GM21515 (cell line): ENCODE measurements at regions not wholly inside any gene's neighbourhood (a gene's known extent, or its start where the extent isn't known, plus 50 kb on each side); places are given as distances from the start of the nearest gene placed in this dataset.

Source experiments
- ATAC-seq: cut with Tn5 transposase; IDR thresholded peaks from one replicate; pipeline ENCODE4 v1.9.1; 2021; ENCODE audit not compliant: unreplicated experiment

- ATAC-seq, result no peak
Observed at GRCh38 chr7:106423821-106424475, 139.2 kb upstream of the NAMPT start.

GRCh38 chr7:106423111-106423510 is 138.3 kb upstream of the NAMPT start:
- no peak for ATAC-seq

- ATAC-seq, result no peak
Observed at GRCh38 chr7:106421181-106421762, 136.5 kb upstream of the NAMPT start.

GRCh38 chr7:106420736-106421135 is 136.0 kb upstream of the NAMPT start:
- no peak for ATAC-seq

- no peak for ATAC-seq
Observed at GRCh38 chr7:106420210-106420609, 135.4 kb upstream of the NAMPT start.

- no peak for ATAC-seq
Observed at GRCh38 chr7:106419455-106420182, 134.8 kb upstream of the NAMPT start.

- ATAC-seq, result no peak
Observed at GRCh38 chr7:106418526-106418925, 133.7 kb upstream of the NAMPT start.

GRCh38 chr7:106418094-106418493 is 133.3 kb upstream of the NAMPT start:
- no peak for ATAC-seq

- ATAC-seq, result no peak
Observed at GRCh38 chr7:106417273-106417902, 132.6 kb upstream of the NAMPT start.

GRCh38 chr7:106416430-106416829 is 131.6 kb upstream of the NAMPT start:
- no peak for ATAC-seq

GRCh38 chr7:106415433-106415832 is 130.7 kb upstream of the NAMPT start:
- ATAC-seq, result no peak

GRCh38 chr7:106413446-106413845 is 128.7 kb upstream of the NAMPT start:
- ATAC-seq, result no peak

- no peak for ATAC-seq
Observed at GRCh38 chr7:106405697-106406141, 120.9 kb upstream of the NAMPT start.

- no peak for ATAC-seq
Observed at GRCh38 chr7:106402898-106403297, 118.1 kb upstream of the NAMPT start.

- no peak for ATAC-seq
Observed at GRCh38 chr7:106400923-106401322, 116.1 kb upstream of the NAMPT start.

- ATAC-seq, result no peak
Observed at GRCh38 chr7:106398786-106399185, 114.0 kb upstream of the NAMPT start.

- no peak for ATAC-seq
Observed at GRCh38 chr7:106397994-106398393, 113.2 kb upstream of the NAMPT start.

- ATAC-seq, result no peak
Observed at GRCh38 chr7:106394526-106394925, 109.7 kb upstream of the NAMPT start.

GRCh38 chr7:106393564-106394251 is 108.9 kb upstream of the NAMPT start:
- no peak for ATAC-seq

GRCh38 chr7:106392590-106392989 is 107.8 kb upstream of the NAMPT start:
- ATAC-seq, result no peak

- no peak for ATAC-seq
Observed at GRCh38 chr7:106392144-106392543, 107.4 kb upstream of the NAMPT start.
